Body of pancreas (tissue), 4 donors: ENCODE measurements at regions not wholly inside any gene's neighbourhood (a gene's known extent, or its start where the extent isn't known, plus 50 kb on each side); places are given as distances from the start of the nearest gene placed in this dataset.

Source experiments
- CTCF ChIP-seq, 7 experiments: fragments of 450-650 bp in 4 of 7; fragments of 200-600 bp in 3 of 7; sonication (generic) in 3 of 7; IDR thresholded peaks; one replicate each; pipeline ENCODE4 v1.5.1; 2016 to 2019; ENCODE audit warnings: antibody characterized with exemption in 7 of 7
- POLR2A ChIP-seq, 3 donors: fragments of 450-650 bp; IDR thresholded peaks; one replicate each; pipeline ENCODE4 v1.6.1; 2016; ENCODE audit warnings: antibody characterized with exemption in 3 of 3, mild to moderate bottlenecking in 2 of 3

DNA sequence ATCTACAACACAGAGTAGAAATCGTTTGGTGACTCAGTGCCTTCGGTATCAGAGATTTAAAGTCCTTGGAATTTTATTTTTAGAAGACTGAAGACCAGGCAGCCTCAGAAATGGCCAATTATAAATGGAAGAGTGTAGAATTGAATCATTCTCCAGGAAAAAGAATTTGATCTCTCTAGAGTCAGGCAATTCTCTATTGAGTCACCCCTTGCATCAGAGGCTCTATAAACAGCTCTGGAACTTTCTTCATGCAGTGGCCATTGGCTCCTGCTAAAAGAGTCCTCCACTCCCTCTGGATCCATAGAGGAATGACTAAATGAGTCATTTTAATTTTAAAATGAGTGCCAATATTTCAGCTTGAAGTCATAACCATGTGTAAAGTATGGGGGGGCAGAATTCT is 816.2 kb downstream of the TDRD15 start:
- TF ChIP-seq POLR2A (IDR thresholded peaks at IDR 0.05), result no peak
- no peak for TF ChIP-seq CTCF (IDR thresholded peaks at IDR 0.05)
